AG08396 (cell line): ENCODE measurements at regions not wholly inside any gene's neighbourhood (a gene's known extent, or its start where the extent isn't known, plus 50 kb on each side); places are given as distances from the start of the nearest gene placed in this dataset.
"Not testable (repeated sequence)": the region's sequence is repeated elsewhere in the genome, so short reads cannot be mapped to it uniquely, and the experiment has no call there.

Source experiments
- DNase-seq: peaks from one replicate; pipeline ENCODE4 v3.0.0; 2012; ENCODE audit warnings: low spot score, mixed read lengths

- DNase-seq, result no peak
Measured at GRCh38 chr11:86861810-86862209, 61.5 kb downstream of the PRSS23 start.

- no peak for DNase-seq
Measured at GRCh38 chr11:86863476-86863875, 63.1 kb downstream of the PRSS23 start.

- DNase-seq, result no peak
Measured at GRCh38 chr11:86865436-86865835, 65.1 kb downstream of the PRSS23 start.

GRCh38 chr11:86869531-86869930 is 69.2 kb downstream of the PRSS23 start:
- DNase-seq, result no peak

- DNase-seq, result peak; percentile 83
Measured at GRCh38 chr11:86869966-86870570, 69.7 kb downstream of the PRSS23 start.

GRCh38 chr11:86873573-86874083 is 73.3 kb downstream of the PRSS23 start:
- DNase-seq, result no peak

GRCh38 chr11:86874304-86875056 is 74.1 kb downstream of the PRSS23 start:
- no peak for DNase-seq

GRCh38 chr11:86876716-86877234 is 76.4 kb downstream of the PRSS23 start:
- no peak for DNase-seq

- no peak for DNase-seq
Measured at GRCh38 chr11:86877503-86877902, 77.2 kb downstream of the PRSS23 start.

- DNase-seq, result not testable (repeated sequence)
Measured at GRCh38 chr11:86879241-86879640, 76.0 kb downstream of the FZD4 start.

GRCh38 chr11:86885311-86885710 is 69.9 kb downstream of the FZD4 start:
- DNase-seq, result no peak

- DNase-seq, result peak; percentile 29
Measured at GRCh38 chr11:86888164-86889000, 66.8 kb downstream of the FZD4 start.

- DNase-seq, result no peak
Measured at GRCh38 chr11:86889001-86889341, 66.2 kb downstream of the FZD4 start.

GRCh38 chr11:86891036-86891435 is 64.2 kb downstream of the FZD4 start:
- DNase-seq, result no peak

GRCh38 chr11:86893235-86893634 is 62.0 kb downstream of the FZD4 start:
- no peak for DNase-seq
